ENCODE measurements at regions not wholly inside any gene's neighbourhood (a gene's known extent, or its start where the extent isn't known, plus 50 kb on each side); places are given as distances from the start of the nearest gene placed in this dataset.
"Not testable (repeated sequence)": the region's sequence is repeated elsewhere in the genome, so short reads cannot be mapped to it uniquely, and the experiment has no call there.

DNA sequence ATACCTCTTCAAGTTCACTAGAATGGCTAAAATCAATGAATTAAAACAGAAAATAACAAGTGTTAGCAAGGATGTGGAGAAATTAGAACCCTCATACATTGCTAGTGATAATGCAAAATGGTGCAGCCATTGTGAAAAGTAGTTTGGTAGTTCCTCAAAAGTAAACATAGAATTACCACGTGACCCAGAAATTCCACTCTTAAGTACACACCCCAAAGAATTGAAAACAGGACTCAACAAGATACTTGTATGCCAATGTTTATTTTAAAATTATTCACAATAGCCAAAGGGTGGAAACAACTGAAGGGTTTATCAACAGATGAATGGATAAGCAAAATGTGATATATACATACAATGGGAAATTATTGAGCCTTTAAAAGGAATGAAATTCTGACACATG, 70.3 kb downstream of the BARX1 start:
- Histone ChIP-seq H3K4me3 (no peak overlapping the region), H3K27ac (no peak overlapping the region)

DNA sequence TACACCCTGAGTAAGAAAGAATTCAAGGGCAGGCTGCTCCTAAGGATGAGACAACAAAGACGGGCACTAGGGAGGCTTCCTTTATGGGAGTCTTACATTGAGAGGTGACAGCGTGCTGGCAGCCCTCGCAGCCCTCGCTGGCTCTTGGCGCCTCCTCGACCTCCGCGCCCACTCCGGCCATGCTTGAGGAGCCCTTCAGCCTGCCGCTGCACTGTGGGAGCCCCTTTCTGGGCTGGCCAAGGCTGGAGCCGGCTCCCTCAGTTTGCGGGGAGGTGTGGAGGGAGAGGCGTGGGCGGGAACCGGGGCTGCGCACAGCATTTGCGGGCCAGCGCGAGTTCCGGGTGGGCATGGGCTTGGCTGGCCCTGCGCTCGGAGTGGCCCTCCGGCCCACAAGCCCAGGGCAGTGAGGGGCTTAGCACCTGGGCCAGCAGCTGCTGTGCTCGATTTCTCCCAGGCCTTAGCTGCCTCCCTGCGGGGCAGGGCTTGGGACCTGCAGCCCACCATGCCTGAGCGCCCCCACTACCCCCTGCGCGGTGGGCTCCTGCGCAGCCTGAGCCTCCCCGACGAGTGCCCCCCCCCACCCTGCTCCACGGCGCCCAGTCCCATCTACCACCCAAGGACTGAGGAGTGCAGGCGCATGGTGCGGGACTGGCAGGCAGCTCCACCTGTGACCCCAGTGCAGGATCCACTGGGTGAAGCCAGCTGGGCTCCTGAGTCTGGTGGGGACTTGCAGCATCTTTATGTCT, 75.3 kb downstream of the BARX1 start:
- not testable (repeated sequence) for H3K4me3 ChIP-seq, H3K27ac ChIP-seq

DNA sequence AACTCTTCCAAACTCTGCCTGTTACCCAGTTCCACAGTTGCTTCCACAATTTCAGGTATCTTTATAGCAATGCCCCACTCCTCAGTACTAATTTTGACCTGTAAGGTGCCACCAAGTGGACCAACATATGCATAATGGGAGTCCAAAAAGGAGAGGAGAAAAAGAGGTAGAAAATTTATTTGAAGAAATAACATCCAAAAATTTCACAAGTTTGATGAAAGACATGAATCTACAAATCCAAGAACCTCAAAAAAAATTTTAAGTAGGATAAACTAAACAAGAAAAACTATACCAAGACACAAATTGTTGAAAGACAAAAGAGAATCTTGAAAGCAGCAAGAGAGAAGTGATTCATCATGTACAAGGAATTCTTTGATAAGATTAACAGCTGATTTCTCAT, 79.8 kb downstream of the BARX1 start:
- no peak overlapping the region for H3K27ac ChIP-seq
- no peak overlapping the region for H3K4me3 ChIP-seq

DNA sequence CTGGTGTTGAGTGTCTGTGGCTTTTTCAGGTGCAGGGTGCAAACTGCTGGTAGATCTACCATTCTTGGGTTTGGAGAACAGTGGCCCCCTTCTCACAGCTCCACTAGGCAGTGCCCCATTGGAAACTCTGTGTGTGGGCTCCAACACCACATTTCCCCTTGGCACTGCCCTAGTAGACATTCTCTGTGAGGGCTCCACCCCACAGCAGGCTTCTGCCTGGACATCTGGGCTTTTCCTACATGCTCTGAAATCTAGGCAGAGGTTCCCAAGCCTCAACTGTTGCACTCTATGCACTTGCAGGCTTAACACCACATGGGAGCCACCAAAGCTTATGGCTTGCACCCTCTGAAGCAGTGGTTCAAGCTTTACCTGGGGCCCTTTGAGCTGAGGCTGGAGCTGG, 80.9 kb downstream of the BARX1 start:
- Histone ChIP-seq H3K27ac (no peak overlapping the region), H3K4me3 (no peak overlapping the region)

DNA sequence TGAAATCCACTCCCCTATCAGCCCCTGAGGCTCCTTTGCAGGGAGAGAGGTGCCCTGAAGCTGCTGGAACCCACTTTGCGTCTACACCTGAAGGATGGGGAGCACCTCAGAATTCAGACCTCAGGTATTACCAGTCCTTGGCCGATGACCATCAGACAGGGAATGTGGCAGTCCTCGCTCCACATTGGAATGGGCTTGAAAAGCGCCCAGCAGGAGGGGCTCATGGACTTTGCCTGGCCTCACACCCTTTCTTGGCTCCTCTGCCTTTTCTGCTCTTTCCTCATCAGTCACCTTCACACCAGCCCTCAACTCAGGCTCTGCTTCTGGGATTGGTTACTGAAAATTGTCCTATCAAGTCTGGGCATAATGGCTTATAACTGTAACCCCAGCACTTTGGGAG, 83.9 kb downstream of the BARX1 start:
- no peak overlapping the region for H3K27ac ChIP-seq
- H3K4me3 ChIP-seq, result no peak overlapping the region

DNA sequence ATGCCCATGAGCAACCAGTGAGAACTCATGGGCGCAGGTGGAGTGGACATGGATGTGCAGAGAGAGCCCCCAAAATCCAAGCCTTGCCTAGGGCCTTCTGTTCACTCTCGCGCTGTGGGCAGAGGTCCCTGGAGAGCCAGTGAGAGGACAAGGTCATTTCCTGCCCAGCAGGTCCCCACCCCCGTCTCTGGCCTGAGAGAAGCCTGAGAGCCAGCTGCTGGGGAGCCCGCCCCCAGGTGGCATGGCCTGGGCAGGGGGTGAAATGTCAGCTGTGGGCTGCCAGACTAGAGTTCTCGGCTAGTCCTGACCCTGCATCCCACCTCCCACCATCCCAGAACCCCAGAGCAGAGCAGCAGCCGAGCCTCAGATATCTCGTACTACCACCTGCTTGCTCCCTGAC, 85.3 kb downstream of the BARX1 start:
- H3K4me3 ChIP-seq, result no peak overlapping the region
- no peak overlapping the region for H3K27ac ChIP-seq

DNA sequence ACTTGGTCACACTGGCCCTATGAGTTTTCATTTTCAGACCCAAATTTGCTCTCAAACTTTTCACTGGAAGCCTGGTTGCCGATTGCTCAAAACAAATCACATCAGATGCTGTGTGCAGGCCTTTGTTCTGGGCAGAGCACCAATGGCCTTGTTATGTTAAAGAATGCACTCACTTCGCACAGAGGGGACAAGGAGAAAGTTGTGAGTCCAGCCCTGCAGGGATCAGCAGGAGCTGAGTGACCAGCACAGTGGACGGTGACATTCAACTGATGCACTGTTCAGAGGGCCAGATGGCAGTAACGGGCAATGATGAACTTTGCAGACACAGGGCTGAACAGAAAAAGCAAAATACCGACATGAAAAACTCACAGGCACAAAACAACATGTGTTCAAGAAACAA, 86.1 kb downstream of the BARX1 start:
- Histone ChIP-seq H3K27ac (no peak overlapping the region), H3K4me3 (no peak overlapping the region)

DNA sequence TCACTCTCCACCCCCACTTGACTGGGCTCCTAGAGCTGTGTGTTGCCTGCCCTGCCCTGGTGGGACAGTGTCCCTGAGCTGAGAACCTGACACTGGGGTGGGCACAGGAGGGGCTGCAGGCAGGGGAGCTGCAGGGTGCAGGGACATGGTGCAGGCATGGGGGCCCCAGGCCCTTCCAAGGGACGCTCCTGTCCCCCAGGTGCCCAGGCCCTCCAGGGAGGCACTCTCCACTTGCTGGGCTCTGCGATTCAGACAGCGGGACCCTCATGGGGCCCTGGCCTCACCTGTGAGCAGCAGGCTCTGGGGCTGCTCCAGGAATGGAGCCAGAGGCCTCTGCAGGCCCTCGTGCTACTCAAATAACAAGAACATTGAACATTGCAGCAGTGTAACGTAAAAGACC, 89.4 kb downstream of the BARX1 start:
- no peak overlapping the region for H3K4me3 ChIP-seq
- H3K27ac ChIP-seq, result no peak overlapping the region

DNA sequence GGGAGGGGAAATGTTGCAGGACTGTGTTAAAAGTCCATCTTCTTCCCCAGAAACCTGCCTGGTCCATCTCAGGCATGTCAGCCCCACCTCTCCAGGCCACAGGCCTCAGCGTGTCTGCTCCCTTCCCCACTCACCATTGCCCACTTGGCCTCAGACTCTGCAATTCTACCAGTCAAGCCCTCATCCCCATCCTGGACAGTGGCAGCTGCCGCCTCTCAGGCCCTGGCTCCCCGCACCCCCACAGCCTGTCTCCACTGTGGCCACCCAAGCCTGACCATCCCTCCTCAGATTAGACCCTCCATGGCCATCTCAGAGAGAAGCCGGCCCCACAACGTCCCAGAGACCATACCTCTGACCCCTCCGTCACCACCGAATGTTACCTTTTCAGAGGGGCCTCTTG, 89.9 kb downstream of the BARX1 start:
- no peak overlapping the region for H3K4me3 ChIP-seq
- H3K27ac ChIP-seq, result no peak overlapping the region

DNA sequence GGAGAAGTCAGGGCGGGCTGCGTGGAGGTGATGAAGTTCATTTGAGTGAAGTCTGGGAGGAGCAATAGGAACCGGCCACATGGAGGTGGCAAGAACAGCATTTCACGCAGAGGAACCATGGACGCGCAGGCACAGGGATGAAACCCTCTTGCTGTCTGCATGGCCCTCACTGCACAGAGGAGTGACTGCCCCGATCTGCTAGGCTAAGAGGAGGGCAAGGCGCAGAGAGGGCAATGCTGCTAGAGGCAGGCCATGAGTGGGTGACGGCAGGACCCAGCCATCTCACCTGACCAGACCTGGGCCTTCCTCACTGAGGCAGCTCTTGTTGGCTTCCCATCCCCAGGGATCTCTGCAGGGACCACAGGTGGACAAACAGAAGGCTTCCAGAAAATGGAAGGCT, 90.3 kb downstream of the BARX1 start:
- Histone ChIP-seq H3K27ac (no peak overlapping the region), H3K4me3 (no peak overlapping the region)

DNA sequence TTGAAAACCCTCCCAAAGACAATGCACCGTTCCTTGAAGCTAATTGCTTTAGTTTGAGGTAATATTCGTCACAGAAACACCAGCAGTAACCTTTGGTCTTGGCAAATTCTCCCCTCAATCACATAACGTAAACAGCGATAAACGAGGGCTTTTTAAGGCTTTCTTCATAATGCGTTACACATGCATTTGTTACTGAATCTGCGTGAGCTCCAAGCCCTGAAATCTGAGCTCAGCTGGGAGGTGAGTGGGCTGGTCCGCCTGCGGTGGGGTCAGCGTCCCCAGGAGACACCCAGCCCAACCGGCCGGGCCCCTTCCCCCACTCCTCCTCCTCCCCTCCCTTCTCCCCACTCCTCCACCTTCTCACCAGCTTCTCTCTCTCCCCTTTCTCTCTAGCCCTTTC, 91.1 kb downstream of the BARX1 start:
- no peak overlapping the region for H3K27ac ChIP-seq
- no peak overlapping the region for H3K4me3 ChIP-seq

DNA sequence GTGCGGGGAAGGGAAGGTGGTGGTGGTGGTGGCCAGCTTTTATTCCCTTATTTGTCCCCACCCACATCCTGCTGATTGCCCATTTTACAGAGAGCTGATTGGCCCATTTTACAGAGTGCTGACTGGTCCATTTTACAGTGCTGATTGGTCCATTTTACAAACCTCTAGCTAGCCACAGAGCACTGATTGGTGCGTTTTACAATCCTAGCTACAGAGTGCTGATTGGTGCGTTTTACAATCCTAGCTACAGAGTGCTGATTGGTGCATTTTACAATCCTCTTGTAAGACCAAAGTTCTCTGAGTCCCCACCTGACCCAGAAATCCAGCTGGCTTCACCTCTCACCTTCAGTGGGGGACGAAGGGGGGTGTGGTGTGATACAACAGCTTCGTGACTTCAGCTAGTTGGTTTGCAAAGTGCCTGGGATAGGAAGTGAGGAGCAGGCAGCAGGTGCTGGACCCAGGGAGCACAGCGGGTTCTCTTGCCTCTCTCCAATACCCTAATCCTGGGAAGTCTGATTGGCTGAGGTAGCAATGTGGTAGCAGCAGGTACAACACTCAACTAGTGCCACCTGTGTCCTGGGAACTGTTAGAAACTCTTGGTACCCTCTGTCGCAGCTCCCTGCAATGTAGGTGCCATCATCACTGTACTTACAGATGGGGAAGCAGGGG, 92.1 kb downstream of the BARX1 start:
- H3K27ac ChIP-seq, result no peak overlapping the region
- H3K4me3 ChIP-seq, result no peak overlapping the region

DNA sequence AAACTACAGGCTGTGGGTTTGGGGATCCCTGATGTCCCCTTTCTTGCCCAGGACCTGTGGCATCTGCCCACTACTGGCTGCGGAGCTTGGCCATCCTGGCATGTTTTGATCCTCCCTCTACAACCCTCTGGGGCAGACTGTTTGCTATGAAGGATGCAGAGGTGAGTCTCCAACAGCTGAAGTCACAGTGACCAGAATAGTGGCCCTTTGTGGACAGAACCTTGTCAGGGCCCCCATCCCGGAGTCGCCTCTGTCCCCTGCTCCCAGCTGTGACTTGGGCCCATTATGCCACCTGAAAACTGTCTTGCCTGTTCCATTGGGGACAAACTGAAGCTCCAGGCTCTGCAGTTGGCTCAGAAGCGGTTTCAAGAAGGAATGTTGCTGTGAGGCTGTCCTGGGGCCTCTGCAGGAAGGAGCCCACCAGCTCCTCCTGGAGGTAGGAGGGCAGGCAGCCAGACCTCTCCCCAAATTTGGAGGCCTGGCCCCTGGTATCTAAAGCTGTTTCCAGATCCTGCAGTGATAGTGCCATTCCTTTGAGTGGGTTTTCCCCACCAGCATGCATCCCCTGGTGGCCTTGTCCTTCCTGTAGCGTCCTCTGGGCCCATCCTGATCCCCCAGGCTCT, 93.3 kb downstream of the BARX1 start:
- Histone ChIP-seq H3K27ac (no peak overlapping the region), H3K4me3 (no peak overlapping the region)

DNA sequence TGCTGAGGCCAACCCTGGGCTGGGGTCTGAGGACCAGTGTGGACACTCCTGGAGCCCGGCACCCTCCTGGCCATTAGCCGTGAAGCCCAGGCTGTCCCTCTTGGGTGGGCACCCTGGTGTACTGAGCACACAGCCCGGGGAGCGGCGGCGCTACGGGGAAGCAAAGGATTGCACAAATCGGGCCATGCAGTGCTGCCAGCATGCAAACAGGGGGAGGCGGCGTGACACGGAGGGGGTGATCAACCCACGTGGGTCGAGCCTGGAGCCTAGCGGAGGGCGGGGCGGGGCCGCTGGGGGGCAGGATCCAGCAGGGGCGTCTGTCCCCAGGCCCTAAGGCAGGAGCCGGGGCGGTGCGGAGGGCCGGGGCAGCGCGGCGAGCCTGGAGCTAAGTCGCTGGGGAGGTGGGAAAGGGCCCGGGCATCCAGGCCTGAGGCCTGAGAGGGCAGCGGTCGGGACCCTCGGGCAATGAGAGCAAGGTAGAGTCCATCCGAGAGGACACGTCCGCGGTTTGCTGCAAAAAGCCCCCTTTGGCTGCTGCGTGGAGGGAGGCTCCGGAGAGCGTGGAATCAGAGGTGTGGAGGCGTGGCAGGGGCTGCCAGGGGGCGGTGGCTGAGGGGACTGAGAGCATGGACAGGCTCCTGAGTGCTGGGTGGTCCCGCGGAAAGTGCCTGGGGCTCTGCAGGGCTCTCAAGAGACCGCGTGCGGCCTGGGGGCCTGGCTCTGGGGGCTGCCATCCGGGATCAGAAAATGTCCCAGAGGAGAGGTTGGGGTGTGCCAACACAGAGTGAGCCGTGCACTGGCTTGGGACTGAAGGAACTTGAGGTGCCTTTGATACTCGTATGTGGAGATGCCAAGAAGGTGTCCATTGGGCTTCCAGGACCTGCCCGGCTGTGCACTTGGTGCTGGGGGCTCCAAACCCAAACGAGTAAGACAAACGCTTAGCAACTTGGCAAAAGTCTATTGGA, 94.2 kb downstream of the BARX1 start:
- Histone ChIP-seq H3K27ac (no peak overlapping the region), H3K4me3 (no peak overlapping the region)

DNA sequence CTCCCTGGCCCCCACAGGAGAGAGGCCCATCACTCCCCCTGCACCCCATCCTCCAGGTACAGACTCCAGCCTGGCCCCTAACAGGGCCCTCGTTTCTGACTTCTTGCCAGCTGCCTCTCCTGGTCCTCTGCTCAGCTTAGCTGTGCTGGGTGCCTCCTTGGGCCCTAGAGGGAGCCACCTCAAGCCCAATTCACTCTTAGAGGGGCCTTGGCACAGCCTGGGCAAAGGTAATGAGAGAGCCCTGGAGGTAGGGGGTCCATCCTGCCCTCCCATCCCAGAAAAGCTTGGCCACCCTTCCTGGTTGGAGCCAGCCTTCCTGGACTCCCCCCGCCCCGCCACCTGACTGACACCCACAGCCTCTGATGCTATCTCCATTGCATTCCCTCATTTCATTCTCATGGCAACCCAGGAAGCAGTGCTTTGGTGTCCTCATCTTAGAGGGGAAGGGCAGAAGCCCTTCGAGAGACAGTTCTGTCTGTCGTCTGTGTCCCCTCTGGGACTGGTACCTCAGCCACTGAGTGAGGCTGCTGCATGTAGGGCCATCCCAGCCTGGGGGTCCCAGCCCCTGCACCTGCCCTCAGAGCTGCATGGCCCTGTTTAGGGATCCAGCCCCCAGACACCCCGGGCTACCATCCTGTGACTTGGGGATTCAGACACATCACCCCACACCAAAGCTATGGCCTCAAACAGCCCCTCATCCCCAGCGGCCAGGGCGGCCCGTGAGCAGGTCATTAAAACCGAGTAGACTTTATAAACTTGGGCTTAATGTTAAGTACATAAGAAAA, 95.5 kb downstream of the BARX1 start:
- H3K4me3 ChIP-seq, result no peak overlapping the region

DNA sequence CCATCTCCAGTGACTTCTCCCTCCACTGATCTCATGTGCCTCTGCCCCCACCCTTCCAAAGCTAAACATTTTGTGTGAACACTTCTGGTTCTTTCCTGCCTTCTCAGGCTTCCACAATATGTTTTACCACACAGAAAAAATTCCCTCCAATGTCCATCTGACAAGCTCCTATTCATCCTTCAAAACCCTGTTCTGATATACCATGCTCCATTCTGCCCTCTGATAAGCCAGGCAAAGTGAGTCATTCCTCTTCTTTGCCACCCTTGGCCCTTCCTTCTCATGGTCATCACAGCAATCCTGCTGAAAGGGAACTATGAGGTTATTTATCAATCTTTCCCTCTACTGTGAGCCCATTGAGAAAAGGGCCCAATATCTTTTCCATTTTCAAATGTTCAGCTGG, 97.6 kb downstream of the BARX1 start:
- Histone ChIP-seq H3K4me3 (no peak overlapping the region), H3K27ac (no peak overlapping the region)

More for the DNA sequence above, 95.5 kb downstream of the BARX1 start:
- no peak overlapping the region for H3K27ac ChIP-seq

DNA sequence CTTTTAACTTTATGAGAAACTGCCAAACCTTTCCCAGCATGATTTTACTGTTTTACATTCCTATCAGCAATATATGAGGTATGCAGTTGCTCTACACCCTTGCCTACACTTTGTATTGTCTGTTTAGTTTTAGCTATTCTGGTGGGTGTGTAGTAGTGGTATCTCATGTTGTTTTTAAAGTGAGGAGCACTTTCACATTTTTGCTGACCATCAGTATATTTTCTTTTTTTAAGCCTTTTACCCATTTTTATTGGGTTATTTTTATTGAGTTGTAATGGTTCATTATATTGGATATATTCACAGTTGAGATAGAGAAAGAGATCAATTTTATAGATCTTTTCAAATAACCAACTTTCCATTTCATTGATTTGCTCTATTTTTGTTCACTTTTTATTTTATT, 102.4 kb downstream of the BARX1 start:
- Histone ChIP-seq H3K4me3 (no peak overlapping the region), H3K27ac (no peak overlapping the region)

DNA sequence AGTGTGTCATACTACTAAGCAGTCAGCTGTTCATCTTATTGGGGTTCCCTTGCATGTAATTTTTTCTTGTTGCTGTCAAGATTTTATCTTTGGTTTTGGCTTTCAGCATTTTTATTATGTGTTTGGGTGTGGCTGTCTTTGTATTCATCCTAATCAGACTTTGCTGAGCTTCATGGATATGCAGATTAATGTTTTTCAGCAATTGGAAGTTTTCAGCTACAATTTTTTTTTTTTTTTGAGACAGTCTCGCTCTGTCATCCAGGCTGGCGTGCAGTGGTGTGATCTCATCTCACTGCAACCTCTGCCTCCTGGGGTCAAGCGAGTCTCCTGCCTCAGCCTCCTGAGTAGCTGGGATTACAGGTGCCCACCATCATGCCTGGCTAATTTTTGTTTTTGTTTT, 108.8 kb downstream of the BARX1 start:
- no peak overlapping the region for H3K27ac ChIP-seq
- no peak overlapping the region for H3K4me3 ChIP-seq

DNA sequence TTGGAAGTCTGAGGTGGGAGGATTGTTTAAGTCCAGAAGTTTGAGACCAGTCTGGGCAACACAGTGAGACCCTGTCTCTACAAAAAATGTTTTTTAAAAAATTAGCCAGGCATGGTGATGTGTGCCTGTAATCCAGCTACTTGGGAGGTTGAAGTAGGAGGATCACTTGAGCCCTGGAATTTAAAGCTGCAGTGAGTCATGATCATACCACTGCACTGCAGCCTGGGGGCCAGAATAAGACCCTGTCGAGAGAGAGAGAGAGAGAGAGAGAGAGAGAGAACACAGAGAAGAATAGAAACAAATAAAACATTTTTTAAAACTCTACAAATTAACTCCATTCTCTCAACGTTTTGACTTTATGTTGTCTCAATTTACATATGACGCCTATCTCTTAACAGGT, 111.8 kb downstream of the BARX1 start:
- H3K27ac ChIP-seq, result no peak overlapping the region
- no peak overlapping the region for H3K4me3 ChIP-seq

DNA sequence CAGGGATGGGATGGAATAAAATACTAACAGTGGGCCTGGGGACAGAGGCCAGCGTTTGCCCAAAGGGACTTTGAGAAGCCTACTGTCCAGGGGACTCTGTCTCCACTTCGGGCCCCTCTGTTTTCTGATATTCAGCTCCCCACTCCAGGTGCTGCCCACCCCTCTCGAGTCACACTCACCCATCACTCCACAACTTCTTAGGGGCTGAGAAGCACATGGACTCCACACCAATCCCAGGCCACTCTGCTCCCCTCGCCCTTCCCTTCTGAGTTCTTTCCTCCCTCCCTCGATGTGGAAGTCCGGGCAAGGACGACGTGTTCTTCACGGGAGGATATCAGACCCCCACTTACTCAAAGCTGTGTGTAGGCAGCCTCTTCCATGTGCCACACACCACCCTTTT, 124.5 kb downstream of the BARX1 start:
- H3K27ac ChIP-seq, result no peak overlapping the region
- H3K4me3 ChIP-seq, result no peak overlapping the region
